ENCODE measurements at regions not wholly inside any gene's neighbourhood (a gene's known extent, or its start where the extent isn't known, plus 50 kb on each side); places are given as distances from the start of the nearest gene placed in this dataset.

DNA sequence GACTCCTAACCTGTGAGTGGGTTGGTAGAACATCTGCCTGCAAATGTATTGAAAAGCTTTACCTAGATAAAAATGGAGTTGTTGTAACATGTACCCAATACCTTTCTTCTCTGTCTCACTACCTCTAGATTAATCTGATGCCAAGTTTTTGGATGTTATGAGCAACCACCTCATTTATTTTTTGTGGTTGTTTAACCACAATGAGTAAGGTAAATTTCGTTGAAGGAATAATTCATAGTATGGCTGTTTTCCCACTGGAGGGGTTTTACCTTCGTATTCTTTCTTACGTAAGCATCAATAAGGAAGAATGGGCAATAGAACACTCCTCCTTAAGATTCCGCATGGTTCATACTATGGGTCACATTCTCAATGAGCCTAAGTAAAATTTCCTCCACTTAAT lies 165.4 kb downstream of the CDH26 start:
- TF ChIP-seq SIN3A (IDR thresholded peaks at IDR 0.05; ENCODE audit: borderline replicate concordance, insufficient read depth, low read length) (no peak), POLR2AphosphoS5 (IDR thresholded peaks at IDR 0.05; ENCODE audit: low read depth, low read length) (no peak)
- TF ChIP-seq, protein P1, sequence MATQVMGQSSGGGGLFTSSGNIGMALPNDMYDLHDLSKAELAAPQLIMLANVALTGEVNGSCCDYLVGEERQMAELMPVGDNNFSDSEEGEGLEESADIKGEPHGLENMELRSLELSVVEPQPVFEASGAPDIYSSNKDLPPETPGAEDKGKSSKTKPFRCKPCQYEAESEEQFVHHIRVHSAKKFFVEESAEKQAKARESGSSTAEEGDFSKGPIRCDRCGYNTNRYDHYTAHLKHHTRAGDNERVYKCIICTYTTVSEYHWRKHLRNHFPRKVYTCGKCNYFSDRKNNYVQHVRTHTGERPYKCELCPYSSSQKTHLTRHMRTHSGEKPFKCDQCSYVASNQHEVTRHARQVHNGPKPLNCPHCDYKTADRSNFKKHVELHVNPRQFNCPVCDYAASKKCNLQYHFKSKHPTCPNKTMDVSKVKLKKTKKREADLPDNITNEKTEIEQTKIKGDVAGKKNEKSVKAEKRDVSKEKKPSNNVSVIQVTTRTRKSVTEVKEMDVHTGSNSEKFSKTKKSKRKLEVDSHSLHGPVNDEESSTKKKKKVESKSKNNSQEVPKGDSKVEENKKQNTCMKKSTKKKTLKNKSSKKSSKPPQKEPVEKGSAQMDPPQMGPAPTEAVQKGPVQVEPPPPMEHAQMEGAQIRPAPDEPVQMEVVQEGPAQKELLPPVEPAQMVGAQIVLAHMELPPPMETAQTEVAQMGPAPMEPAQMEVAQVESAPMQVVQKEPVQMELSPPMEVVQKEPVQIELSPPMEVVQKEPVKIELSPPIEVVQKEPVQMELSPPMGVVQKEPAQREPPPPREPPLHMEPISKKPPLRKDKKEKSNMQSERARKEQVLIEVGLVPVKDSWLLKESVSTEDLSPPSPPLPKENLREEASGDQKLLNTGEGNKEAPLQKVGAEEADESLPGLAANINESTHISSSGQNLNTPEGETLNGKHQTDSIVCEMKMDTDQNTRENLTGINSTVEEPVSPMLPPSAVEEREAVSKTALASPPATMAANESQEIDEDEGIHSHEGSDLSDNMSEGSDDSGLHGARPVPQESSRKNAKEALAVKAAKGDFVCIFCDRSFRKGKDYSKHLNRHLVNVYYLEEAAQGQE (IDR thresholded peaks at IDR 0.05; ENCODE audit: insufficient read depth in 1 of 2, low read depth in 2 of 2, low read length in 2 of 2) = no peak

All from PFSK-1 (cell line).